Hepatocyte (in vitro differentiated cells): ENCODE measurements at regions not wholly inside any gene's neighbourhood (a gene's known extent, or its start where the extent isn't known, plus 50 kb on each side); places are given as distances from the start of the nearest gene placed in this dataset.
"Not testable (repeated sequence)": the region's sequence is repeated elsewhere in the genome, so short reads cannot be mapped to it uniquely, and the experiment has no call there.

ENCODE experiments used
- DNase-seq: peaks from one replicate; pipeline ENCODE4 v3.0.0-alpha.2; 2016; ENCODE audit warnings: low spot score
- H2AFZ ChIP-seq: fragments of 200-600 bp; sonication (generic); 2 replicates; pipeline ENCODE4 v1.6.0; 2016; ENCODE audit warnings: antibody characterized with exemption, mild to moderate bottlenecking
- H3K27ac ChIP-seq: fragments of 200-600 bp; sonication (generic); 2 replicates; pipeline ENCODE4 v1.5.1; 2016; ENCODE audit warnings: mild to moderate bottlenecking
- H3K27me3 ChIP-seq: fragments of 200-600 bp; sonication (generic); 2 replicates; pipeline ENCODE4 v1.6.1; 2016
- H3K36me3 ChIP-seq: fragments of 200-600 bp; sonication (generic); replicated peaks from 2 replicates; pipeline ENCODE4 v1.5.1; 2016; ENCODE audit warnings: low read depth; ENCODE audit not compliant: insufficient read depth
- H3K4me1 ChIP-seq: fragments of 200-600 bp; sonication (generic); 2 replicates; pipeline ENCODE4 v1.5.1; 2016; ENCODE audit warnings: mild to moderate bottlenecking, moderate library complexity; ENCODE audit not compliant: insufficient read depth
- H3K4me2 ChIP-seq: fragments of 200-600 bp; sonication (generic); 2 replicates; pipeline ENCODE4 v1.6.0; 2016
- H3K4me3 ChIP-seq: fragments of 200-600 bp; sonication (generic); 2 replicates; pipeline ENCODE4 v1.5.1; 2016; ENCODE audit warnings: mild to moderate bottlenecking
- H3K79me2 ChIP-seq: fragments of 200-600 bp; sonication (generic); 2 replicates; pipeline ENCODE4 v1.6.0; 2017; ENCODE audit warnings: mild to moderate bottlenecking
- H3K9me2 ChIP-seq: fragments of 200-600 bp; sonication (generic); replicated peaks from 2 replicates; pipeline ENCODE4 v1.6.0; 2017; ENCODE audit warnings: mild to moderate bottlenecking; ENCODE audit not compliant: insufficient read depth
- H3K9me3 ChIP-seq: fragments of 200-600 bp; sonication (generic); 2 replicates; pipeline ENCODE4 v1.5.1; 2016; ENCODE audit warnings: low read depth, mild to moderate bottlenecking
- H4K20me1 ChIP-seq: fragments of 200-600 bp; sonication (generic); 2 replicates; pipeline ENCODE4 v1.6.0; 2016; ENCODE audit warnings: mild to moderate bottlenecking; ENCODE audit not compliant: insufficient read depth, poor library complexity, severe bottlenecking
- EZH2 ChIP-seq: fragments of 200-600 bp; sonication (generic); IDR thresholded peaks from 2 replicates; pipeline ENCODE4 v1.6.1; 2016; ENCODE audit warnings: antibody characterized with exemption, mild to moderate bottlenecking, borderline replicate concordance
- EZH2phosphoT487 ChIP-seq: fragments of 200-600 bp; sonication (generic); IDR thresholded peaks from one replicate; pipeline ENCODE4 v1.6.1; 2018; ENCODE audit warnings: antibody characterized with exemption, mild to moderate bottlenecking, low read depth, moderate library complexity; ENCODE audit not compliant: unreplicated experiment, severe bottlenecking
- WGBS: methylation state at CpG from one replicate; pipeline ENCODE4 v1.1.6; 2016; ENCODE audit warnings: low lambda C conversion rate; ENCODE audit errors: missing lambda C conversion rate; 5-methylcytosine and 5-hydroxymethylcytosine counted together
- TF ChIP-seq, protein P1 (sequence below): fragments of 200-600 bp; sonication (generic); IDR thresholded peaks from 2 replicates; pipeline ENCODE4 v1.5.1; 2016; ENCODE audit warnings: antibody characterized with exemption, mild to moderate bottlenecking; ENCODE audit not compliant: poor library complexity

- no peak overlapping the region for H3K4me3 ChIP-seq
- H3K27me3 ChIP-seq, result no peaks in the 10 kb centered on the region
- H3K4me1 ChIP-seq, result no peaks in the 10 kb centered on the region
- peak; percentile 92 for DNase-seq
- no peaks in the 10 kb centered on the region for H3K36me3 ChIP-seq
- H3K79me2 ChIP-seq, result no peaks in the 10 kb centered on the region
- H4K20me1 ChIP-seq, result no peaks in the 10 kb centered on the region
- no peaks in the 10 kb centered on the region for H3K9me2 ChIP-seq
- no peak overlapping the region for H3K27ac ChIP-seq
- WGBS, result 86% methylated on average over 5 of the region's 6 CpGs
- no peak overlapping the region for H2AFZ ChIP-seq
- H3K9me3 ChIP-seq, result no peaks in the 10 kb centered on the region
- H3K4me2 ChIP-seq, result no peak overlapping the region
- TF ChIP-seq, protein P1, sequence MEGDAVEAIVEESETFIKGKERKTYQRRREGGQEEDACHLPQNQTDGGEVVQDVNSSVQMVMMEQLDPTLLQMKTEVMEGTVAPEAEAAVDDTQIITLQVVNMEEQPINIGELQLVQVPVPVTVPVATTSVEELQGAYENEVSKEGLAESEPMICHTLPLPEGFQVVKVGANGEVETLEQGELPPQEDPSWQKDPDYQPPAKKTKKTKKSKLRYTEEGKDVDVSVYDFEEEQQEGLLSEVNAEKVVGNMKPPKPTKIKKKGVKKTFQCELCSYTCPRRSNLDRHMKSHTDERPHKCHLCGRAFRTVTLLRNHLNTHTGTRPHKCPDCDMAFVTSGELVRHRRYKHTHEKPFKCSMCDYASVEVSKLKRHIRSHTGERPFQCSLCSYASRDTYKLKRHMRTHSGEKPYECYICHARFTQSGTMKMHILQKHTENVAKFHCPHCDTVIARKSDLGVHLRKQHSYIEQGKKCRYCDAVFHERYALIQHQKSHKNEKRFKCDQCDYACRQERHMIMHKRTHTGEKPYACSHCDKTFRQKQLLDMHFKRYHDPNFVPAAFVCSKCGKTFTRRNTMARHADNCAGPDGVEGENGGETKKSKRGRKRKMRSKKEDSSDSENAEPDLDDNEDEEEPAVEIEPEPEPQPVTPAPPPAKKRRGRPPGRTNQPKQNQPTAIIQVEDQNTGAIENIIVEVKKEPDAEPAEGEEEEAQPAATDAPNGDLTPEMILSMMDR, result no peak
- TF ChIP-seq EZH2phosphoT487 (no peak), EZH2 (no peak)
These were observed 304.4 kb downstream of the PREX1 start for GRCh38 chr20:48523191-48523995.

- H2AFZ ChIP-seq, result no peak overlapping the region
- no peak overlapping the region for H3K27ac ChIP-seq
- no peaks in the 10 kb centered on the region for H4K20me1 ChIP-seq
- no peak overlapping the region for H3K4me2 ChIP-seq
- H3K36me3 ChIP-seq, result no peaks in the 10 kb centered on the region
- no peaks in the 10 kb centered on the region for H3K9me2 ChIP-seq
- DNase-seq, result no peak
- H3K27me3 ChIP-seq, result no peaks in the 10 kb centered on the region
- TF ChIP-seq EZH2, result no peak
- no peak for TF ChIP-seq EZH2phosphoT487
- TF ChIP-seq, protein P1, result no peak
- 91% methylated on average over 5 of the region's 5 CpGs for WGBS
- no peaks in the 10 kb centered on the region for H3K79me2 ChIP-seq
- no peaks in the 10 kb centered on the region for H3K4me1 ChIP-seq
- no peaks in the 10 kb centered on the region for H3K9me3 ChIP-seq
- H3K4me3 ChIP-seq, result no peak overlapping the region
These were observed 306.7 kb downstream of the PREX1 start for GRCh38 chr20:48521121-48521520.

GRCh38 chr20:48516196-48516595 lies 311.6 kb downstream of the PREX1 start:
- H3K4me3 ChIP-seq, H3K27me3 ChIP-seq, H3K4me2 ChIP-seq, H3K79me2 ChIP-seq, H3K4me1 ChIP-seq, H3K36me3 ChIP-seq, H4K20me1 ChIP-seq, H2AFZ ChIP-seq, H3K9me3 ChIP-seq, H3K9me2 ChIP-seq, H3K27ac ChIP-seq: not testable (repeated sequence)
- 81% methylated on average over 11 of the region's 11 CpGs for WGBS
- DNase-seq, result peak; percentile 25

- H3K27ac ChIP-seq, DNase-seq, H3K9me2 ChIP-seq, H2AFZ ChIP-seq, H3K4me1 ChIP-seq, H3K4me2 ChIP-seq, H4K20me1 ChIP-seq, H3K4me3 ChIP-seq, H3K36me3 ChIP-seq, H3K9me3 ChIP-seq, H3K27me3 ChIP-seq, H3K79me2 ChIP-seq: not testable (repeated sequence)
- WGBS, result 86% methylated on average over 11 of the region's 12 CpGs
These were observed 313.2 kb downstream of the PREX1 start for GRCh38 chr20:48514577-48514976.

DNA sequence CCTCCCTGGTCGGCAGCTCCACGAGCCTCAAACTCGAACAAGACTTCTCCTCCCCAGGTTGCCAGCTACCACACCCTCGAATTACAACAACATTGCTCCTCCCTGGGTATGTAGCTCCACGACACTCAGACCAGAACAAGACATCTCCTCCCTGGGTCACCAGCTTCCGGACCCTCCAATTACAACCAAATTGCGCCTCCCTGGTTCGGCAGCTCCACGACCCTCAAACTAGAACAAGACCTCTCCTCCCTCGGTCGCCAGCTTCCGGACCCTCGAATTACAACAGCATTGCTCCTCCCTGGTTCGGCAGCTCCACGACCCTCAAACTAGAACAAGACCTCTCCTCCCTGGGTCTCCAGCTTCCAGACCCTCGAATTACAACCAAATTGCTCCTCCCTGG lies 315.3 kb downstream of the PREX1 start:
- not testable (repeated sequence) for H3K36me3 ChIP-seq, H3K4me1 ChIP-seq, H3K27ac ChIP-seq, H3K4me2 ChIP-seq, H4K20me1 ChIP-seq, H3K27me3 ChIP-seq, H2AFZ ChIP-seq, H3K4me3 ChIP-seq, H3K9me3 ChIP-seq, DNase-seq, H3K79me2 ChIP-seq, H3K9me2 ChIP-seq
- WGBS, result 86% methylated on average over 12 of the region's 16 CpGs

- H3K9me3 ChIP-seq, H3K4me3 ChIP-seq, H3K4me2 ChIP-seq, H3K36me3 ChIP-seq, H4K20me1 ChIP-seq, DNase-seq, H3K27me3 ChIP-seq, H3K9me2 ChIP-seq, H2AFZ ChIP-seq, H3K4me1 ChIP-seq, H3K79me2 ChIP-seq, H3K27ac ChIP-seq: not testable (repeated sequence)
- 91% methylated on average over 11 of the region's 12 CpGs for WGBS
These were observed 322.7 kb downstream of the PREX1 start for GRCh38 chr20:48505066-48505465.
